Tibial artery (tissue), 4 donors: ENCODE measurements at regions not wholly inside any gene's neighbourhood (a gene's known extent, or its start where the extent isn't known, plus 50 kb on each side); places are given as distances from the start of the nearest gene placed in this dataset.

ENCODE experiments used
- DNase-seq, 2 donors: peaks; one replicate each; pipeline ENCODE4 v3.0.0-alpha.2; 2019
- H3K27ac ChIP-seq, 2 donors: fragments of 200-600 bp; sonication (generic) in 1 of 2; 1 replicate in 1 of 2; 2 replicates in 1 of 2; pipeline ENCODE4 v1.5.1; 2018 to 2019; ENCODE audit warnings: mild to moderate bottlenecking in 1 of 2
- H3K27me3 ChIP-seq, 2 donors: fragments of 200-600 bp; sonication (generic) in 1 of 2; one replicate each; pipeline versions ENCODE4 v1.5.1 to v1.6.0; 2016 to 2019
- H3K36me3 ChIP-seq, 3 donors: fragments of 200-600 bp; sonication (generic) in 2 of 3; one replicate each; pipeline ENCODE4 v1.5.1; 2016 to 2019; ENCODE audit warnings: mild to moderate bottlenecking in 2 of 3
- H3K4me1 ChIP-seq, 4 donors: fragments of 200-600 bp; sonication (generic) in 2 of 4; 1 replicate in 3 of 4; 2 replicates in 1 of 4; pipeline ENCODE4 v1.5.1; 2016 to 2019
- H3K4me3 ChIP-seq, 2 donors: fragments of 200-600 bp; sonication (generic) in 1 of 2; 1 replicate in 1 of 2; 2 replicates in 1 of 2; pipeline ENCODE4 v1.5.1; 2018 to 2019; ENCODE audit warnings: mild to moderate bottlenecking in 2 of 2
- H3K9me3 ChIP-seq, 3 donors: fragments of 200-600 bp; sonication (generic) in 1 of 3; one replicate each; pipeline ENCODE4 v1.5.1; 2016 to 2019
- CTCF ChIP-seq, 2 experiments: fragments of 200-600 bp in 1 of 2; fragments of 450-650 bp in 1 of 2; IDR thresholded peaks; one replicate each; pipeline ENCODE4 v1.5.1; 2017 to 2019; ENCODE audit warnings: antibody characterized with exemption in 2 of 2, mild to moderate bottlenecking in 1 of 2, moderate library complexity in 1 of 2
- intact Hi-C: fragments of 100-400 bp; cut with DNase I; formaldehyde crosslinking; loops from one replicate; pipeline ENCODE4 v1.15.0; 2023; ENCODE audit warnings: low total_unique reads

GRCh38 chr20:19073584-19074218 lies 138.7 kb upstream of the SLC24A3 start:
- Histone ChIP-seq H3K4me3 (no peak overlapping the region), H3K9me3 (no peaks in the 10 kb centered on the region), H3K36me3 (no peaks in the 10 kb centered on the region), H3K4me1 (no peaks in the 10 kb centered on the region), H3K27ac (no peak overlapping the region), H3K27me3 (no peaks in the 10 kb centered on the region)
- no peak for DNase-seq
- no peak for TF ChIP-seq CTCF (IDR thresholded peaks at IDR 0.05)
- intact Hi-C loops = no loop called here

DNA sequence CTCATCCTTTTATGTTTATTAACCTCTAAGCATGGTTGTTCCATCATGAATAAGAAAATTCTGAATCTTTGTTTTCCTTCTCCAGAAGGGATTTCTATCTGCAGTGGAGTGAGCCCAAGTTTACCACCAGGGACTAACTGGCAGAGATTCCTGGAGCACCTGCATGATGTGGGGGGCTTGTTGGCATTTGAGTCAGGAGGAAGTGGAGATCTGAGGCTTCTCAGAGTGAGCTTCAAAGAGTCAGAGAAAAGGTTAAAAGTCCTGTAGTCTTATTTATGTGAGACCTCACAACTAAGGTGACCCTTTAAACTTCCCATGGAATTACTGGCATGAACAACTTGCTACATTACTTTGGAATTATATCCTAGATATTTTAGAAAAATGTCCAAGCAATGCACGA lies 138.1 kb upstream of the SLC24A3 start:
- Histone ChIP-seq H3K9me3 (no peaks in the 10 kb centered on the region), H3K4me1 (no peaks in the 10 kb centered on the region), H3K4me3 (no peak overlapping the region), H3K36me3 (no peaks in the 10 kb centered on the region), H3K27me3 (no peaks in the 10 kb centered on the region), H3K27ac (no peak overlapping the region)
- intact Hi-C loops = no loop called here
- TF ChIP-seq CTCF (IDR thresholded peaks at IDR 0.05) = no peak
- DNase-seq = no peak

- intact Hi-C loops = no loop called here
- Histone ChIP-seq H3K4me3 (no peak overlapping the region), H3K9me3 (no peaks in the 10 kb centered on the region), H3K4me1 (no peaks in the 10 kb centered on the region), H3K27ac (no peak overlapping the region), H3K27me3 (no peaks in the 10 kb centered on the region), H3K36me3 (no peaks in the 10 kb centered on the region)
- no peak for TF ChIP-seq CTCF (IDR thresholded peaks at IDR 0.05)
- DNase-seq = no peak
Observed at GRCh38 chr20:19074828-19075516, 137.5 kb upstream of the SLC24A3 start.

- intact Hi-C loops = no loop called here
Observed at GRCh38 chr20:19077370-19078220, 134.8 kb upstream of the SLC24A3 start.

More at GRCh38 chr20:19077370-19078220, 134.8 kb upstream of the SLC24A3 start:
- H3K4me3 ChIP-seq = no peak overlapping the region
- no peaks in the 10 kb centered on the region for H3K9me3 ChIP-seq
- no peak for TF ChIP-seq CTCF (IDR thresholded peaks at IDR 0.05)
- H3K4me1 ChIP-seq = no peaks in the 10 kb centered on the region
- H3K27ac ChIP-seq = no peak overlapping the region
- DNase-seq = no peak
- no peaks in the 10 kb centered on the region for H3K27me3 ChIP-seq
- no peaks in the 10 kb centered on the region for H3K36me3 ChIP-seq
